ENCODE measurements at regions not wholly inside any gene's neighbourhood (a gene's known extent, or its start where the extent isn't known, plus 50 kb on each side); places are given as distances from the start of the nearest gene placed in this dataset.

DNA sequence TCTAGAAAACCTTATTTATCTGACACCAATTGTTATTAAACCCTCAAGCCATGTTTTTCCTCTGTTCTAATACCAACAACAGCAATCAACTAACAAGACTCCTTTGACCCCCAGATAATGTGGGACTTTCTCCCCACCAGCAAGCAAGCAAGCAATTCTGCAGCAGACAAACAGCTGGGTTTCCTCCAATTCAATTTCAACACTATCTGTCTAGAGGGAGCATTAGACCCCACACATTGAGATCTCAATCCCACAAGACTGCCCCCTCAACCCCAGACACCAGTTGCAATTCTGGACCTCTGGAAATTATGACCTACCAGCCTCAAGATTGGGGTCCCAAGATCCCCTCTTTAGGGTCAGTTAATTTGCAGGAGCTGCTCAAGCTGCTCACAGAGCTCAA lies 89.4 kb upstream of the TMEM26 start:
- H3K79me2 ChIP-seq (ENCODE audit: control insufficient read depth, insufficient read depth, low read length): no peaks in the 10 kb centered on the region

More for the DNA sequence above, 89.4 kb upstream of the TMEM26 start:
- Histone ChIP-seq H3K9ac (replicated peaks; ENCODE audit: extremely low read depth, insufficient read depth, low read length) (no peak overlapping the region), H3K4me2 (ENCODE audit: insufficient read depth, low read length) (no peak overlapping the region), H3K4me3 (replicated peaks in 1 of 3; ENCODE audit: insufficient read depth in 1 of 3, low read depth in 1 of 3, low read length in 3 of 3) (no peak overlapping the region), H4K20me1 (replicated peaks; ENCODE audit: control insufficient read depth, extremely low read depth, insufficient read depth, low read length) (no peaks in the 10 kb centered on the region), H3K27ac (ENCODE audit: insufficient read depth, low read depth, low read length) (no peak overlapping the region), H2AFZ (ENCODE audit: low read depth, low read length) (no peak overlapping the region), H3K9me1 (replicated peaks; ENCODE audit: control insufficient read depth, extremely low read depth, insufficient read depth, low read length) (no peaks in the 10 kb centered on the region), H3K4me1 (ENCODE audit: control insufficient read depth, extremely low read depth, insufficient read depth, low read length) (no peaks in the 10 kb centered on the region), H3K27me3 (ENCODE audit: control insufficient read depth in 2 of 2, insufficient read depth in 2 of 2, low read length in 2 of 2) (no peaks in the 10 kb centered on the region), H3K9me3 (replicated peaks; ENCODE audit: control insufficient read depth, insufficient read depth, low read length) (no peaks in the 10 kb centered on the region), H3K36me3 (ENCODE audit: control insufficient read depth in 2 of 2, extremely low read depth in 1 of 2, insufficient read depth in 2 of 2, low read length in 2 of 2) (no peaks in the 10 kb centered on the region)
- intact Hi-C loops (cut with micrococcal nuclease) (no loop called here), dilution Hi-C loops (cut with MboI; ENCODE audit: extremely low pct_ligation_motif_present, low sequenced_read_pairs) (no loop called here)
- TF ChIP-seq, protein P1, sequence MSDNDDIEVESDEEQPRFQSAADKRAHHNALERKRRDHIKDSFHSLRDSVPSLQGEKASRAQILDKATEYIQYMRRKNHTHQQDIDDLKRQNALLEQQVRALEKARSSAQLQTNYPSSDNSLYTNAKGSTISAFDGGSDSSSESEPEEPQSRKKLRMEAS (IDR thresholded peaks at IDR 0.05; ENCODE audit: insufficient read depth, insufficient read length): no peak
- no peak for TF ChIP-seq CTCF (IDR thresholded peaks at IDR 0.05; ENCODE audit: extremely low read depth in 1 of 2, insufficient read depth in 1 of 2, low read depth in 1 of 2, low read length in 2 of 2)
- no peak for TF ChIP-seq GATA2 (IDR thresholded peaks at IDR 0.05; ENCODE audit: insufficient read depth, insufficient read length, low read depth, low read length)
- no peak for TF ChIP-seq POLR2A (IDR thresholded peaks at IDR 0.05; ENCODE audit: low read depth, low read length)
- no peak for TF ChIP-seq EZH2 (IDR thresholded peaks at IDR 0.05; ENCODE audit: borderline replicate concordance, low read depth, low read length, severe bottlenecking)
- TF ChIP-seq FOS (IDR thresholded peaks at IDR 0.05; ENCODE audit: borderline replicate concordance, insufficient read depth, low read length): no peak
- no peak for TF ChIP-seq POLR2AphosphoS5 (IDR thresholded peaks at IDR 0.05; ENCODE audit: insufficient read depth, low read depth, low read length)
- no peak for TF ChIP-seq JUN (IDR thresholded peaks at IDR 0.05; ENCODE audit: borderline replicate concordance, insufficient read depth, insufficient read length, low read depth)
- no peak for TF ChIP-seq MYC (IDR thresholded peaks at IDR 0.05; ENCODE audit: low read depth, low read length)
- POLR2A ChIA-PET: no interaction called here
- BruUV-seq (replicated peaks): no TSS peak
- FAIRE-seq: no peak
- DNase-seq (ENCODE audit: low read depth, low spot score): no peak
- CTCF ChIA-PET: no interaction called here
